ENCODE measurements at regions not wholly inside any gene's neighbourhood (a gene's known extent, or its start where the extent isn't known, plus 50 kb on each side); places are given as distances from the start of the nearest gene placed in this dataset.
A peak's percentile ranks its signal among the peaks of the same experiment; 100 is the strongest.

GRCh38 chr12:58584880-58585279 is 335.4 kb downstream of the LRIG3 start:
- ATAC-seq, result no peak
- H3K27me3 ChIP-seq, result no peaks in the 10 kb centered on the region
- H3K9me3 ChIP-seq, result no peaks in the 10 kb centered on the region
- TF ChIP-seq CTCF (IDR thresholded peaks at IDR 0.05), result no peak
- no peak overlapping the region for H3K4me3 ChIP-seq
- no peaks in the 10 kb centered on the region for H3K4me1 ChIP-seq
- H3K27ac ChIP-seq, result no peak overlapping the region
- H3K36me3 ChIP-seq, result no peaks in the 10 kb centered on the region
- intact Hi-C loops (cut with DNase I), result no loop called here
- DNase-seq, result no peak
- WGBS, 2 donors, result 86 to 88% methylated on average over 2 of the region's 2 CpGs
- no peak for FAIRE-seq

GRCh38 chr12:58586762-58587161 is 333.5 kb downstream of the LRIG3 start:
- no peak overlapping the region for H3K4me3 ChIP-seq
- no peaks in the 10 kb centered on the region for H3K9me3 ChIP-seq
- TF ChIP-seq CTCF (IDR thresholded peaks at IDR 0.05), result no peak
- no peak overlapping the region for H3K27ac ChIP-seq
- no peaks in the 10 kb centered on the region for H3K4me1 ChIP-seq
- FAIRE-seq, result no peak
- H3K27me3 ChIP-seq, result no peaks in the 10 kb centered on the region
- 58 to 69% methylated on average over 3 of the region's 3 CpGs for WGBS, 2 donors
- no peak for DNase-seq
- ATAC-seq, result no peak
- intact Hi-C loops (cut with DNase I), result no loop called here
- no peaks in the 10 kb centered on the region for H3K36me3 ChIP-seq

- no peak for FAIRE-seq
- no peak for TF ChIP-seq CTCF (IDR thresholded peaks at IDR 0.05)
- Histone ChIP-seq H3K27ac (no peak overlapping the region), H3K9me3 (no peaks in the 10 kb centered on the region), H3K27me3 (no peaks in the 10 kb centered on the region), H3K4me3 (no peak overlapping the region), H3K36me3 (no peaks in the 10 kb centered on the region), H3K4me1 (no peaks in the 10 kb centered on the region)
- 65 to 76% methylated on average over 3 of the region's 3 CpGs for WGBS, 2 donors
- DNase-seq, result no peak
- intact Hi-C loops (cut with DNase I), result no loop called here
- ATAC-seq, result no peak
Measured at GRCh38 chr12:58588770-58589169, 331.5 kb downstream of the LRIG3 start.

GRCh38 chr12:58592475-58593207 is 327.7 kb downstream of the LRIG3 start:
- no peak for TF ChIP-seq CTCF (IDR thresholded peaks at IDR 0.05)
- no peak for FAIRE-seq
- no peak overlapping the region for H3K4me3 ChIP-seq
- WGBS, 2 donors, result 72 to 87% methylated on average over 4 of the region's 4 CpGs
- H3K27ac ChIP-seq, result no peak overlapping the region
- no peaks in the 10 kb centered on the region for H3K36me3 ChIP-seq
- intact Hi-C loops (cut with DNase I), result no loop called here
- no peaks in the 10 kb centered on the region for H3K4me1 ChIP-seq
- peak in 2 of 4 donors; percentile 43 to 55 for ATAC-seq
- no peaks in the 10 kb centered on the region for H3K27me3 ChIP-seq
- DNase-seq, result no peak
- H3K9me3 ChIP-seq, result no peaks in the 10 kb centered on the region

GRCh38 chr12:58593557-58594304 is 326.6 kb downstream of the LRIG3 start:
- Histone ChIP-seq H3K9me3 (no peaks in the 10 kb centered on the region), H3K36me3 (no peaks in the 10 kb centered on the region), H3K27ac (no peak overlapping the region), H3K27me3 (no peaks in the 10 kb centered on the region), H3K4me1 (no peaks in the 10 kb centered on the region), H3K4me3 (no peak overlapping the region)
- intact Hi-C loops (cut with DNase I), result no loop called here
- no peak for FAIRE-seq
- no peak for ATAC-seq
- WGBS, 2 donors, result 73 to 79% methylated on average over 6 of the region's 6 CpGs
- no peak for TF ChIP-seq CTCF (IDR thresholded peaks at IDR 0.05)
- no peak for DNase-seq
